Endothelial cell of umbilical vein (primary cell): ENCODE measurements at regions not wholly inside any gene's neighbourhood (a gene's known extent, or its start where the extent isn't known, plus 50 kb on each side); places are given as distances from the start of the nearest gene placed in this dataset.
"Not testable (repeated sequence)": the region's sequence is repeated elsewhere in the genome, so short reads cannot be mapped to it uniquely, and the experiment has no call there.

Experiments used
- BruUV-seq: library from RNA; stranded (reverse); fragments of 400-500 nt; replicated peaks from 2 replicates; lab custom pipeline; 2021; lab: Mats Ljungman, UMichigan
- CTCF ChIA-PET: fragments of 300-600, 350-600 bp; sonication (Branson Sonifier 250); formaldehyde crosslinking; loops from one replicate; lab custom pipeline; 2021; ENCODE audit warnings: antibody characterized with exemption, inconsistent platforms; lab: Charles Lee
- POLR2A ChIA-PET: fragments of 300-600, 350-600 bp; sonication (Branson Sonifier 250); formaldehyde crosslinking; loops from one replicate; lab custom pipeline; 2021; ENCODE audit warnings: antibody characterized with exemption, inconsistent platforms; lab: Charles Lee
- DNase-seq: peaks from one replicate; pipeline ENCODE4 v3.0.0-alpha.2; 2011; ENCODE audit warnings: low read depth, low spot score
- FAIRE-seq: peaks from 2 replicates; lab custom pipeline; 2011; peaks lifted over from hg19 to GRCh38; lab: Jason Lieb, UNC
- H2AFZ ChIP-seq: 2 replicates; pipeline ENCODE4 v1.6.0; 2012; ENCODE audit warnings: low read depth, low read length, control low read depth, inconsistent platforms
- H3K27ac ChIP-seq: 2 replicates; pipeline ENCODE4 v1.5.1; 2011; ENCODE audit warnings: low read depth, mild to moderate bottlenecking, control low read depth, low read length, moderate library complexity; ENCODE audit not compliant: insufficient read depth
- H3K27me3 ChIP-seq, 2 experiments: 2 replicates each; pipeline versions ENCODE4 v1.6.0 to v1.6.1; 2011; ENCODE audit warnings: low read length in 2 of 2, mixed read lengths in 1 of 2; ENCODE audit not compliant: control insufficient read depth in 2 of 2, insufficient read depth in 2 of 2
- H3K36me3 ChIP-seq, 2 experiments: 2 replicates in 1 of 2; 3 replicates in 1 of 2; pipeline ENCODE4 v1.5.1; 2011; ENCODE audit warnings: low read length in 2 of 2, mild to moderate bottlenecking in 1 of 2, moderate library complexity in 1 of 2; ENCODE audit not compliant: control insufficient read depth in 2 of 2, insufficient read depth in 2 of 2; ENCODE audit errors: extremely low read depth in 1 of 2
- H3K4me1 ChIP-seq: 3 replicates; pipeline ENCODE4 v1.5.1; 2011; ENCODE audit warnings: mild to moderate bottlenecking, low read length; ENCODE audit not compliant: control insufficient read depth, insufficient read depth; ENCODE audit errors: extremely low read depth
- H3K4me2 ChIP-seq: 2 replicates; pipeline ENCODE4 v1.6.1; 2011; ENCODE audit warnings: low read length, control low read depth, mixed read lengths; ENCODE audit not compliant: insufficient read depth
- H3K4me3 ChIP-seq, 3 experiments: fragments of 200-600 bp in 1 of 3; sonication (generic), shearing (Covaris generic) in 1 of 3; replicated peaks in 1 of 3; 2 replicates each; pipeline ENCODE4 v1.5.1; 2011 to 2016; ENCODE audit warnings: control low read depth in 3 of 3, low read length in 3 of 3, mild to moderate bottlenecking in 2 of 3, inconsistent platforms in 1 of 3, low read depth in 1 of 3, moderate library complexity in 1 of 3; ENCODE audit not compliant: insufficient read depth in 1 of 3
- H3K79me2 ChIP-seq: 2 replicates; pipeline ENCODE4 v1.6.0; 2012; ENCODE audit warnings: low read length, inconsistent platforms; ENCODE audit not compliant: control insufficient read depth, insufficient read depth
- H3K9ac ChIP-seq: replicated peaks from 2 replicates; pipeline ENCODE3; 2011; ENCODE audit warnings: low read length, control low read depth; ENCODE audit not compliant: insufficient read depth; ENCODE audit errors: extremely low read depth
- H3K9me1 ChIP-seq: replicated peaks from 3 replicates; pipeline ENCODE4 v1.6.0; 2011; ENCODE audit warnings: mild to moderate bottlenecking, low read length; ENCODE audit not compliant: control insufficient read depth, insufficient read depth; ENCODE audit errors: extremely low read depth
- H3K9me3 ChIP-seq: replicated peaks from 2 replicates; pipeline ENCODE4 v1.5.1; 2012; ENCODE audit warnings: low read length, inconsistent platforms; ENCODE audit not compliant: control insufficient read depth, insufficient read depth
- H4K20me1 ChIP-seq: replicated peaks from 2 replicates; pipeline ENCODE3; 2011; ENCODE audit warnings: mild to moderate bottlenecking, low read length; ENCODE audit not compliant: control insufficient read depth, insufficient read depth; ENCODE audit errors: extremely low read depth
- CTCF ChIP-seq, 2 donors: IDR thresholded peaks; 1 replicate in 1 of 2; 2 replicates in 1 of 2; pipeline ENCODE4 v1.5.1; 2011; ENCODE audit warnings: low read length in 2 of 2, mild to moderate bottlenecking in 2 of 2, moderate library complexity in 2 of 2, control low read depth in 1 of 2, inconsistent platforms in 1 of 2, low read depth in 1 of 2; ENCODE audit not compliant: insufficient read depth in 1 of 2; ENCODE audit errors: extremely low read depth in 1 of 2
- EZH2 ChIP-seq: IDR thresholded peaks from 2 replicates; pipeline ENCODE4 v1.6.1; 2012; ENCODE audit warnings: borderline replicate concordance, low read depth, mild to moderate bottlenecking, moderate library complexity, low read length, inconsistent platforms; ENCODE audit not compliant: severe bottlenecking
- FOS ChIP-seq: IDR thresholded peaks from 2 replicates; pipeline ENCODE4 v1.6.1; 2011; ENCODE audit warnings: mild to moderate bottlenecking, low read length, moderate library complexity, borderline replicate concordance; ENCODE audit not compliant: insufficient read depth
- JUN ChIP-seq: IDR thresholded peaks from 2 replicates; pipeline ENCODE4 v1.6.1; 2011; ENCODE audit warnings: borderline replicate concordance, low read depth; ENCODE audit not compliant: insufficient read length, insufficient read depth
- MAX ChIP-seq: IDR thresholded peaks from 2 replicates; pipeline ENCODE4 v1.6.1; 2011; ENCODE audit not compliant: insufficient read depth, insufficient read length
- MYC ChIP-seq: IDR thresholded peaks from one replicate; pipeline ENCODE4 v1.6.1; 2011; ENCODE audit warnings: mild to moderate bottlenecking, low read depth, low read length
- POLR2A ChIP-seq: IDR thresholded peaks from 2 replicates; pipeline ENCODE4 v1.6.1; 2012; ENCODE audit warnings: low read depth, mild to moderate bottlenecking, control low read depth, low read length
- dilution Hi-C: fragments of 300-500 bp; cut with MboI; formaldehyde crosslinking; loops from one replicate; pipeline ENCODE4 v1.15.0; 2019; ENCODE audit warnings: low sequenced_read_pairs; ENCODE audit not compliant: extremely low pct_ligation_motif_present
- intact Hi-C: fragments of 100-400 bp; cut with micrococcal nuclease; formaldehyde crosslinking; loops from one replicate; pipeline ENCODE4 v1.10.0; 2022

- H3K27me3 ChIP-seq, result no peaks in the 10 kb centered on the region
- TF ChIP-seq MAX, result no peak
- TF ChIP-seq EZH2, result no peak
- no peak for TF ChIP-seq MYC
- TF ChIP-seq POLR2A, result no peak
- no peak for TF ChIP-seq FOS
- TF ChIP-seq CTCF (IDR thresholded peaks at IDR 0.05; ENCODE audit: extremely low read depth in 1 of 2, insufficient read depth in 1 of 2, low read depth in 1 of 2, low read length in 2 of 2), result no peak
- TF ChIP-seq JUN, result no peak
- ChIA-PET POLR2A (no interaction called here), CTCF (interaction anchor here (1.0 kb wide), 1 partner anchor 419 kb away, joined by 3 read pairs; no protein-coding TSS in a partner anchor)
- H3K79me2 ChIP-seq, result no peaks in the 10 kb centered on the region
- no peaks in the 10 kb centered on the region for H3K9me1 ChIP-seq
- H3K36me3 ChIP-seq, result no peaks in the 10 kb centered on the region
- BruUV-seq, result no TSS peak
- no peak overlapping the region for H3K4me2 ChIP-seq
- H3K9me3 ChIP-seq, result no peaks in the 10 kb centered on the region
- dilution Hi-C loops (no loop called here), intact Hi-C loops (no loop called here)
- H3K4me1 ChIP-seq, result no peaks in the 10 kb centered on the region
- H4K20me1 ChIP-seq, result no peaks in the 10 kb centered on the region
- FAIRE-seq (no peak), DNase-seq (no peak)
- H3K4me3 ChIP-seq, result no peak overlapping the region
- no peak overlapping the region for H3K27ac ChIP-seq
- no peak overlapping the region for H3K9ac ChIP-seq
- no peak overlapping the region for H2AFZ ChIP-seq
Measured at GRCh38 chr5:158494541-158494940, 605.2 kb downstream of the EBF1 start.

- H3K4me1 ChIP-seq, H3K4me2 ChIP-seq, H3K27ac ChIP-seq, H3K4me3 ChIP-seq, H3K9me3 ChIP-seq, H3K27me3 ChIP-seq, H2AFZ ChIP-seq, intact Hi-C loops, H4K20me1 ChIP-seq, CTCF ChIA-PET, H3K79me2 ChIP-seq, DNase-seq, H3K9ac ChIP-seq, H3K36me3 ChIP-seq, POLR2A ChIA-PET, BruUV-seq, dilution Hi-C loops, H3K9me1 ChIP-seq, FAIRE-seq: not testable (repeated sequence)
Measured at GRCh38 chr5:158494044-158494443, 605.7 kb downstream of the EBF1 start.
